CD4-positive, alpha-beta T cell (primary cell): ENCODE measurements at regions not wholly inside any gene's neighbourhood (a gene's known extent, or its start where the extent isn't known, plus 50 kb on each side); places are given as distances from the start of the nearest gene placed in this dataset.

Experiments used
- ATAC-seq: fragments of 200-7000 bp; cut with Tn5 transposase; one replicate; pipeline ENCODE4 v1.10.0; 2022; ENCODE audit warnings: mild to moderate bottlenecking; ENCODE audit not compliant: poor library complexity
- CTCF ChIA-PET: fragments of 350-600 bp; sonication (Branson Sonifier 250); formaldehyde crosslinking; loops from one replicate; lab custom pipeline; 2021; ENCODE audit warnings: antibody characterized with exemption, inconsistent platforms; lab: Charles Lee
- POLR2A ChIA-PET: fragments of 350-600 bp; sonication (Branson Sonifier 250); formaldehyde crosslinking; loops from one replicate; lab custom pipeline; 2021; ENCODE audit warnings: antibody characterized with exemption, inconsistent platforms; lab: Charles Lee
- DNase-seq, 14 experiments: peaks; one replicate each; pipeline ENCODE4 v3.0.0-alpha.2; 2013 to 2020; ENCODE audit warnings: mixed read lengths in 2 of 14
- H3K27ac ChIP-seq, 2 donors: one replicate each; pipeline versions ENCODE4 v1.5.1 to v1.7.0; 2013; ENCODE audit warnings: low read length in 2 of 2, low read depth in 1 of 2, mild to moderate bottlenecking in 1 of 2
- H3K27me3 ChIP-seq, 2 experiments: 1 replicate in 1 of 2; 2 replicates in 1 of 2; pipeline versions ENCODE4 v1.6.1 to v1.7.0; 2013; ENCODE audit warnings: low read length in 2 of 2, control low read depth in 1 of 2, mild to moderate bottlenecking in 1 of 2, moderate library complexity in 1 of 2; ENCODE audit not compliant: insufficient read depth in 2 of 2, control insufficient read depth in 1 of 2
- H3K36me3 ChIP-seq: one replicate; pipeline ENCODE4 v1.6.1; 2013; ENCODE audit warnings: low read length, control low read depth; ENCODE audit not compliant: insufficient read depth
- H3K4me1 ChIP-seq: one replicate; pipeline ENCODE4 v1.6.1; 2013; ENCODE audit warnings: low read length, control low read depth; ENCODE audit not compliant: insufficient read depth
- H3K4me3 ChIP-seq: one replicate; pipeline ENCODE4 v1.5.1; 2013; ENCODE audit warnings: mild to moderate bottlenecking, low read length, moderate library complexity
- H3K9me3 ChIP-seq, 2 experiments: 1 replicate in 1 of 2; 2 replicates in 1 of 2; pipeline versions ENCODE4 v1.6.1 to v1.7.0; 2013; ENCODE audit warnings: low read length in 2 of 2, mild to moderate bottlenecking in 2 of 2, control low read depth in 1 of 2, moderate library complexity in 1 of 2; ENCODE audit not compliant: control insufficient read depth in 1 of 2, insufficient read depth in 1 of 2
- H3K27ac Mint-ChIP-seq: one replicate; pipeline ENCODE4 v1.8.0; 2020; ENCODE audit warnings: mixed read lengths
- H3K27me3 Mint-ChIP-seq: one replicate; pipeline ENCODE4 v1.8.0; 2021; ENCODE audit warnings: mixed read lengths
- H3K36me3 Mint-ChIP-seq: one replicate; pipeline ENCODE4 v1.8.0; 2021; ENCODE audit warnings: low read depth, mixed read lengths
- H3K4me1 Mint-ChIP-seq: one replicate; pipeline ENCODE4 v1.8.0; 2021; ENCODE audit warnings: low read depth, mixed read lengths
- H3K4me3 Mint-ChIP-seq: one replicate; pipeline ENCODE4 v1.8.0; 2020; ENCODE audit warnings: mild to moderate bottlenecking, mixed read lengths
- H3K9me3 Mint-ChIP-seq: one replicate; pipeline ENCODE4 v1.8.0; 2020; ENCODE audit warnings: mixed read lengths
- intact Hi-C, 2 experiments: fragments of 100-400 bp; cut with DNase I in 1 of 2; cut with micrococcal nuclease in 1 of 2; formaldehyde crosslinking; loops; one replicate each; pipeline versions ENCODE4 v1.15.1 to v1.9.0; 2023 to 2025; cut with DNase I, micrococcal nuclease
- TF ChIP-seq, protein P1 (sequence below): fragments of 200-600 bp; IDR thresholded peaks from one replicate; pipeline ENCODE4 v1.8.0; 2022; ENCODE audit warnings: antibody characterized with exemption, mild to moderate bottlenecking

DNA sequence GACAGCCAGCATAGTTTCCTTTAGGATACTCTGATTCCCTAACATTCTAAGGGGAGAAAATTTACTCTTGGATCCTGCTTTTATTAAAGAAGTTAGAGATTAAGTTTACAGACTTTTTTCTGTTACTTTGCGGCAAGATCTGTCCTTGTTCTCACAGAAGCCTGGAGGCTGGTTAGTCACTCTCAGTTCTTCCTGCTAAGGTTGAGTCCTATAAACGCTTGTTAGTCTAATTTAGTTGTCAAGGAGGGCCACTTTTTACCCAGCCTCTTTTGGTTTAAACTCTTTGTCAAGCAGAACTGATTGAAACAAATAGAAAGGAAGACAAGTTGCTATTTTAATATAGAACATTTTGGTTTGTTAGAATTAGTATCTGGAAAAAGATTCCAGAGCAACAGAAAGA lies 89.7 kb downstream of the C21orf91 start:
- no peaks in the 10 kb centered on the region for H3K27me3 Mint-ChIP-seq
- H3K36me3 ChIP-seq: no peaks in the 10 kb centered on the region
- H3K27ac Mint-ChIP-seq: no peak overlapping the region
- POLR2A ChIA-PET: no interaction called here
- intact Hi-C loops: no loop called here
- CTCF ChIA-PET: no interaction called here
- H3K4me1 Mint-ChIP-seq: no peaks in the 10 kb centered on the region
- H3K9me3 Mint-ChIP-seq: no peaks in the 10 kb centered on the region
- TF ChIP-seq, protein P1, sequence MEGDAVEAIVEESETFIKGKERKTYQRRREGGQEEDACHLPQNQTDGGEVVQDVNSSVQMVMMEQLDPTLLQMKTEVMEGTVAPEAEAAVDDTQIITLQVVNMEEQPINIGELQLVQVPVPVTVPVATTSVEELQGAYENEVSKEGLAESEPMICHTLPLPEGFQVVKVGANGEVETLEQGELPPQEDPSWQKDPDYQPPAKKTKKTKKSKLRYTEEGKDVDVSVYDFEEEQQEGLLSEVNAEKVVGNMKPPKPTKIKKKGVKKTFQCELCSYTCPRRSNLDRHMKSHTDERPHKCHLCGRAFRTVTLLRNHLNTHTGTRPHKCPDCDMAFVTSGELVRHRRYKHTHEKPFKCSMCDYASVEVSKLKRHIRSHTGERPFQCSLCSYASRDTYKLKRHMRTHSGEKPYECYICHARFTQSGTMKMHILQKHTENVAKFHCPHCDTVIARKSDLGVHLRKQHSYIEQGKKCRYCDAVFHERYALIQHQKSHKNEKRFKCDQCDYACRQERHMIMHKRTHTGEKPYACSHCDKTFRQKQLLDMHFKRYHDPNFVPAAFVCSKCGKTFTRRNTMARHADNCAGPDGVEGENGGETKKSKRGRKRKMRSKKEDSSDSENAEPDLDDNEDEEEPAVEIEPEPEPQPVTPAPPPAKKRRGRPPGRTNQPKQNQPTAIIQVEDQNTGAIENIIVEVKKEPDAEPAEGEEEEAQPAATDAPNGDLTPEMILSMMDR: no peak
- no peaks in the 10 kb centered on the region for H3K36me3 Mint-ChIP-seq
- no peak for DNase-seq
- H3K4me3 Mint-ChIP-seq: no peak overlapping the region
- no peak overlapping the region for H3K4me3 ChIP-seq
- H3K27ac ChIP-seq: no peak overlapping the region
- no peak for ATAC-seq
- peaks cover 0 to 3% of the 10 kb centered on the region in 2 experiments for H3K9me3 ChIP-seq
- H3K27me3 ChIP-seq: no peaks in the 10 kb centered on the region
- no peaks in the 10 kb centered on the region for H3K4me1 ChIP-seq

DNA sequence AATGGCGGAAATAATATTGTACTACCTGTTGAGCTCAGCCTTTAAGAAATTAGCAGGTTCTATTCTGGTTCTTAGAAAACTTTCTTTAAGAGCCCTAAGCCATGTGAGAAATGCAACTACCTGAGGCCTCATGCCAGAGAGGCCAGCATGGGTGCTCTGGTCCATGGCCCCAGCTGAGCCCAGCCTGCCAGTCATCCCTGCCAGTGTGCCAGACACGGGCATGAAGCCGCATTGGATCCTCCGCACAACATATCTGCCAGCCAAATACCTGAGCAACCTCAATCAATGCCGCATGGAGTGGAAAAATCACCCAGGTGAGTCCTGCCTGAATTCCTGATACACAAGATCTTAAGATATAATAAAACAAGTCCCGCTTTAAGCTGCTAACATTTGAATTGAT lies 91.8 kb downstream of the C21orf91 start:
- no peaks in the 10 kb centered on the region for H3K9me3 Mint-ChIP-seq
- no peak overlapping the region for H3K4me3 ChIP-seq
- H3K27ac Mint-ChIP-seq: no peak overlapping the region
- H3K4me1 Mint-ChIP-seq: no peaks in the 10 kb centered on the region
- ATAC-seq (no peak), DNase-seq (no peak)
- intact Hi-C loops: no loop called here
- no peaks in the 10 kb centered on the region for H3K27me3 ChIP-seq
- TF ChIP-seq, protein P1: no peak
- ChIA-PET CTCF (no interaction called here), POLR2A (no interaction called here)
- H3K27ac ChIP-seq: no peak overlapping the region
- no peak overlapping the region for H3K4me3 Mint-ChIP-seq
- H3K36me3 ChIP-seq: no peaks in the 10 kb centered on the region
- H3K4me1 ChIP-seq: no peaks in the 10 kb centered on the region
- H3K27me3 Mint-ChIP-seq: no peaks in the 10 kb centered on the region
- no peaks in the 10 kb centered on the region for H3K36me3 Mint-ChIP-seq
- peaks cover 0 to 3% of the 10 kb centered on the region in 2 experiments for H3K9me3 ChIP-seq

DNA sequence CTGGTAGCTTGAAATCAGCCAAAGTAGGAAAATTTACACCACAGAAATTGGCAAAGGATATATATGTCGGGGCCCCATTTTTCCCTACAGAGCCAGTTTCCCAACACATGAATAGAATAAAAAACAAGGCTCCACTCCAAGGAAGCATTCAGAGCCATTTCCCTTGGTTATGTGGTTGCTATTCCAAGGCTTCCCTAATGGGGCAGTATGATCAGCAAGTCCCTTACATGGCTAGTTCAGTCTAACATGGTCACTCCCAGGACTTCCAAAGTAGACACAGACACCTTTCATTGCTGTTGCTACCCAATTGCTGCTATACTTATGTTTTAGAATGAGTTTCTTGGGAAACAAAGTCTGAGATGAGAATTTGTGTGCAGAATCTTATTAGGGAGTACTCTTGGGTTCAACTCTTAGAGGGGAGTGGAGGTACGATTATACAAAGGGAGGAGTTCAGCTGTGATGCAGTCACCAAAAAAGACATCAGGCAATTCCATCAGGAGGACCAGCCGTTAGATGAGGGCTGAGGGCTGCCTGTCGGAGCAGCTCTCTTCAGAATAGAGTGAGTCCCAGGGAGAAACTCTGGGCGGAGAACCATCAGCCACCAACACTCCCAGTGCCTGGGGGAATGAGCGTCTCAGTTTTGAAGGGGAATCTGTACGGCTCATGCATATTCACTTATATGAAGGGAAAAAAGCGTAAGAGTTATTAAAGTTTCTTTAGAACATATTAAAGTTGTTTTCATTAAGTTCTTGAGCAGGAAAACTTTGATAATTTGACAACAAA lies 92.9 kb downstream of the C21orf91 start:
- no peak for DNase-seq
- no peaks in the 10 kb centered on the region for H3K4me1 ChIP-seq
- TF ChIP-seq, protein P1: no peak
- Mint-ChIP-seq H3K36me3 (no peaks in the 10 kb centered on the region), H3K27me3 (no peaks in the 10 kb centered on the region), H3K4me3 (no peak overlapping the region), H3K27ac (no peak overlapping the region), H3K9me3 (no peaks in the 10 kb centered on the region), H3K4me1 (no peaks in the 10 kb centered on the region)
- H3K36me3 ChIP-seq: no peaks in the 10 kb centered on the region
- peaks cover 0 to 3% of the 10 kb centered on the region in 2 experiments for H3K9me3 ChIP-seq
- H3K4me3 ChIP-seq: no peak overlapping the region
- intact Hi-C loops: no loop called here
- ChIA-PET POLR2A (no interaction called here), CTCF (no interaction called here)
- no peak for ATAC-seq
- H3K27ac ChIP-seq: no peak overlapping the region
- H3K27me3 ChIP-seq: no peaks in the 10 kb centered on the region
